OCI-LY1 (cell line): ENCODE measurements at regions not wholly inside any gene's neighbourhood (a gene's known extent, or its start where the extent isn't known, plus 50 kb on each side); places are given as distances from the start of the nearest gene placed in this dataset.

ENCODE experiments used
- EZH2 ChIP-seq: fragments of 200-600 bp; sonication (generic), shearing (Covaris generic); IDR thresholded peaks from 2 replicates; pipeline ENCODE4 v1.8.0; 2017; ENCODE audit warnings: borderline replicate concordance, mixed run types, mild to moderate bottlenecking, antibody characterized with exemption, low read length, moderate library complexity, mixed read lengths
- TF ChIP-seq, protein P1 (sequence below): fragments of 200-600 bp; sonication (generic), shearing (Covaris generic); IDR thresholded peaks from 2 replicates; pipeline ENCODE4 v1.5.1; 2017; ENCODE audit warnings: mild to moderate bottlenecking, antibody characterized with exemption, low read length, moderate library complexity, mixed read lengths

DNA sequence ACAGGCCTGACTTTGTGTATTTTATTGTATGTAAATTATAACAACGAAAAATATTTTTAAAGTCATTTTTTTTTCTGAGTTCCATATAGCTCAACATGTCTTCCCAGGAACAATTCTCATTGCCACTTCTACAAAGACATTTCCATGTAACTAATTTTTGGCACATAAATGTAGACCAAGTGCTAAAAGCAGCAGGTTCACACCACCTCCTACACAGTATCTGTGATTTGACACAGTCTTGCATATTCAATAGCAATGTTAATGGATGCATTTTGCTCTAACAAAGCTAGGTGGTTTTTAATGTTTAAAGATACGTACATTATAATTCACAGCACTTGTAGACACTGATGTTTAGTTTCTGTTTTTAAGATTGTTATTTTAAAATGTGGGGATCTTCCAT is 346.5 kb downstream of the GPAM start:
- no peak for TF ChIP-seq EZH2
- TF ChIP-seq, protein P1, sequence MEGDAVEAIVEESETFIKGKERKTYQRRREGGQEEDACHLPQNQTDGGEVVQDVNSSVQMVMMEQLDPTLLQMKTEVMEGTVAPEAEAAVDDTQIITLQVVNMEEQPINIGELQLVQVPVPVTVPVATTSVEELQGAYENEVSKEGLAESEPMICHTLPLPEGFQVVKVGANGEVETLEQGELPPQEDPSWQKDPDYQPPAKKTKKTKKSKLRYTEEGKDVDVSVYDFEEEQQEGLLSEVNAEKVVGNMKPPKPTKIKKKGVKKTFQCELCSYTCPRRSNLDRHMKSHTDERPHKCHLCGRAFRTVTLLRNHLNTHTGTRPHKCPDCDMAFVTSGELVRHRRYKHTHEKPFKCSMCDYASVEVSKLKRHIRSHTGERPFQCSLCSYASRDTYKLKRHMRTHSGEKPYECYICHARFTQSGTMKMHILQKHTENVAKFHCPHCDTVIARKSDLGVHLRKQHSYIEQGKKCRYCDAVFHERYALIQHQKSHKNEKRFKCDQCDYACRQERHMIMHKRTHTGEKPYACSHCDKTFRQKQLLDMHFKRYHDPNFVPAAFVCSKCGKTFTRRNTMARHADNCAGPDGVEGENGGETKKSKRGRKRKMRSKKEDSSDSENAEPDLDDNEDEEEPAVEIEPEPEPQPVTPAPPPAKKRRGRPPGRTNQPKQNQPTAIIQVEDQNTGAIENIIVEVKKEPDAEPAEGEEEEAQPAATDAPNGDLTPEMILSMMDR: no peak
